Testis (tissue), 2 donors: ENCODE measurements at regions not wholly inside any gene's neighbourhood (a gene's known extent, or its start where the extent isn't known, plus 50 kb on each side); places are given as distances from the start of the nearest gene placed in this dataset.
A peak's percentile ranks its signal among the peaks of the same experiment; 100 is the strongest.

Experiments used
- DNase-seq: peaks from one replicate; pipeline ENCODE4 v3.0.0-alpha.2; 2019
- H3K27ac ChIP-seq, 2 donors: fragments of 200-600 bp; sonication (generic); one replicate each; pipeline ENCODE4 v1.5.1; 2019
- H3K27me3 ChIP-seq: fragments of 200-600 bp; sonication (generic); one replicate; pipeline ENCODE4 v1.5.1; 2019
- H3K36me3 ChIP-seq: fragments of 200-600 bp; sonication (generic); one replicate; pipeline ENCODE4 v1.5.1; 2017; ENCODE audit warnings: low read depth; ENCODE audit errors: missing control alignments
- H3K4me1 ChIP-seq: fragments of 200-600 bp; sonication (generic); one replicate; pipeline ENCODE4 v1.5.1; 2019
- H3K4me3 ChIP-seq, 2 donors: fragments of 200-600 bp; sonication (generic); one replicate each; pipeline ENCODE4 v1.5.1; 2017 to 2019
- H3K9me3 ChIP-seq: fragments of 200-600 bp; sonication (generic); one replicate; pipeline ENCODE4 v1.5.1; 2017
- POLR2A ChIP-seq: fragments of 450-650 bp; IDR thresholded peaks from one replicate; pipeline ENCODE4 v1.6.1; 2017; ENCODE audit warnings: antibody characterized with exemption, mild to moderate bottlenecking, moderate library complexity
- WGBS, 2 donors: methylation state at CpG; one replicate each; pipeline ENCODE4 v1.1.5; 2018; 5-methylcytosine and 5-hydroxymethylcytosine counted together
- intact Hi-C: fragments of 100-400 bp; cut with DNase I; formaldehyde crosslinking; loops from one replicate; pipeline ENCODE4 v1.15.1; 2023; ENCODE audit warnings: low total_unique reads
- small RNA-seq, 2 donors: library from RNA; depleted of rRNA; stranded (forward); fragments of <200 nt; gene quantifications; one replicate each; pipeline ENCODE3, GENCODE V24; 2016
- TF ChIP-seq, protein P1 (sequence below), 3 experiments: fragments of 450-650 bp in 2 of 3; fragments of 200-600 bp in 1 of 3; sonication (generic) in 1 of 3; IDR thresholded peaks; one replicate each; pipeline ENCODE4 v1.5.1; 2016 to 2019; ENCODE audit warnings: antibody characterized with exemption in 3 of 3, mild to moderate bottlenecking in 2 of 3, moderate library complexity in 1 of 3

DNA sequence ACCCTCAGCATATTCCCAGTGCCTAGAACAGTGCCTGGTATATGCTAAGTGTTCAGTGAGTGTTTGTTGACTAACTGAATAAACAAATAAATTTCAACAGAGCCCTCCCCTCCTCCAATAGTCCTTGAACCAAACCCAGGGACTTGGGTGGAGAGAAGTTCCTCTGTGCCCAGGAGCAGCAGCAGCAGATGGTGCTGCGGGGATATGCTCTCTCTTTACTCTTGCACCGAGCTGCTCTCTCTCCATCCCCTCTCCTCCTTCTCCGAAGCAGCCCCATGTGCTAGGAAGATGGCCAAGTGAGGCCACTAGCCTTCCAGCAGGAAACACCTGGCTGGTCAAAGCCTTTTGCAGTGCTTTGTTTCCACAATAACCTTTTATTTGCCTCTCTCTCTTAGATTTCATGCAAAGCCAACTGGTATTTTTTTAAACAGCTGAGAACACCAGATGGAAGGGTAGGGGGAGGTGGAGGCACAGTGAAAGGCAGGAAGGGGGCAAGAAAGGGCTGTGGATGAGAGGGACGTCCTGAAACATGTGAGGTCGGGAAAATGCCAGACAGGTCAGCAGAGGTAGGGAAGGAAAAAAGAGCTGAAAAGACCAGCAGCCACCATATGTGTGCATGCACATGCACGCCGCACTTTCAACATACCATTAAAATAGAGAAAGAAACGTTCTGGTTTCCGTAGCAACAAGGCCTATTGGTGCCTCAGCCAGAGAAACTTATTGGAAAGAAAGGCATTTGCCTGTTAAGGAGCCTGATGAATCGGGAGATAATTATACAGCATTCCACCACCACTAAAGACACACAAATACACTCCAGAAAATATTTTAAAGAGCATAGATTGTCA is 78.9 kb downstream of the EMP1 start:
- H3K9me3 ChIP-seq = no peaks in the 10 kb centered on the region
- H3K36me3 ChIP-seq = no peaks in the 10 kb centered on the region
- no peaks in the 10 kb centered on the region for H3K27me3 ChIP-seq
- H3K4me1 ChIP-seq = peaks cover 5% of the 10 kb centered on the region
- no peak overlapping the region for H3K27ac ChIP-seq
- H3K4me3 ChIP-seq = no peak overlapping the region
- intact Hi-C loops = no loop called here
- WGBS, 2 donors = 63 to 72% methylated on average over 10 of the region's 10 CpGs
- no peak for DNase-seq
- TF ChIP-seq, protein P1, sequence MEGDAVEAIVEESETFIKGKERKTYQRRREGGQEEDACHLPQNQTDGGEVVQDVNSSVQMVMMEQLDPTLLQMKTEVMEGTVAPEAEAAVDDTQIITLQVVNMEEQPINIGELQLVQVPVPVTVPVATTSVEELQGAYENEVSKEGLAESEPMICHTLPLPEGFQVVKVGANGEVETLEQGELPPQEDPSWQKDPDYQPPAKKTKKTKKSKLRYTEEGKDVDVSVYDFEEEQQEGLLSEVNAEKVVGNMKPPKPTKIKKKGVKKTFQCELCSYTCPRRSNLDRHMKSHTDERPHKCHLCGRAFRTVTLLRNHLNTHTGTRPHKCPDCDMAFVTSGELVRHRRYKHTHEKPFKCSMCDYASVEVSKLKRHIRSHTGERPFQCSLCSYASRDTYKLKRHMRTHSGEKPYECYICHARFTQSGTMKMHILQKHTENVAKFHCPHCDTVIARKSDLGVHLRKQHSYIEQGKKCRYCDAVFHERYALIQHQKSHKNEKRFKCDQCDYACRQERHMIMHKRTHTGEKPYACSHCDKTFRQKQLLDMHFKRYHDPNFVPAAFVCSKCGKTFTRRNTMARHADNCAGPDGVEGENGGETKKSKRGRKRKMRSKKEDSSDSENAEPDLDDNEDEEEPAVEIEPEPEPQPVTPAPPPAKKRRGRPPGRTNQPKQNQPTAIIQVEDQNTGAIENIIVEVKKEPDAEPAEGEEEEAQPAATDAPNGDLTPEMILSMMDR (IDR thresholded peaks at IDR 0.05) = no peak
- TF ChIP-seq POLR2A = no peak

DNA sequence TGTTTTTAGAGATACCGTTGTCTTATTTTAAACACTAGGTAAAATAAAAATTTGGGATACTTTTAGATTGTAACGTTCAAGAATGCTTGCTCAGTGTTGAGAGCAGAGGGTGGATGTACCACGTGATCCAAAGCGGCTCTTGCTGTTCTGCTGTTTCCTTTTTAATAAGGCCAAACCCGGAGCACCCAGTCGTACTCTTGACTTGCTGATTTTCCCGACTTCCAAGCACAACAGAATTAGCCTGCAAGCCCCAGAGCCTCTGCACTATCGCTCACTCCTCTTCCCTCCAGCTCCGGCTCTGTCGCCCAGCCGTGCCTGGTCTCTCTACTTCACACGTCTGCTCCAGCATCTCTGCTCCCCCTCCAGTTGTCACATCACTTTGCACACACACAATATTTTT is 77.3 kb downstream of the EMP1 start:
- no peaks in the 10 kb centered on the region for H3K36me3 ChIP-seq
- no peaks in the 10 kb centered on the region for H3K27me3 ChIP-seq
- no peak overlapping the region for H3K4me3 ChIP-seq
- 34 to 44% methylated on average over 12 of the region's 12 CpGs for WGBS, 2 donors
- H3K4me1 ChIP-seq = peaks cover 5% of the 10 kb centered on the region
- no peaks in the 10 kb centered on the region for H3K9me3 ChIP-seq
- TF ChIP-seq, protein P1 (IDR thresholded peaks at IDR 0.05) = no peak
- no peak for TF ChIP-seq POLR2A
- peak; percentile 51 for DNase-seq
- intact Hi-C loops = no loop called here
- H3K27ac ChIP-seq = no peak overlapping the region

DNA sequence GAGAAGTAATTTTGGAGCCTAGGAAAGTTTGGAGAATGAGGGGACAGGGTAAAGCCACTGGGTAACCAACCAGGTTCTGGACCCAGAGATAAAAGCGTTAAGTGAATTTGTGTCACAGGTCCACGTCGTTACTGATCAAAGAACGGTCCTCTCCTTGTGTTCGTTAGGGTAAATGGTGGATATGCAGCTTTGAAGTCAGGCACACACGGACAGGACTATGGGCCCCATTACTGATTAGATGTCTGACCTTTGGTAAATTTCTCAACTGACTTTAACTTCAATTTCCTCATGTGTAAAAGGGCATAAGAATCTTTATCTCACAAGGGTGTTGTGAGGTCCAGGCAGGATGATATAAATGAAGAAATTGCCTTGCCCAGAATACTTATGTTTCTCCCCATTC is 76.6 kb downstream of the EMP1 start:
- Histone ChIP-seq H3K27ac (no peak overlapping the region), H3K4me3 (no peak overlapping the region), H3K9me3 (no peaks in the 10 kb centered on the region), H3K4me1 (no peaks in the 10 kb centered on the region), H3K36me3 (no peaks in the 10 kb centered on the region), H3K27me3 (no peaks in the 10 kb centered on the region)
- intact Hi-C loops = no loop called here
- WGBS, 2 donors = 73 to 81% methylated on average over 6 of the region's 6 CpGs
- TF ChIP-seq, protein P1 (IDR thresholded peaks at IDR 0.05) = no peak
- TF ChIP-seq POLR2A = no peak
- DNase-seq = no peak

GRCh38 chr12:13270817-13271216 is 74.3 kb downstream of the EMP1 start:
- intact Hi-C loops = no loop called here
- DNase-seq = no peak
- TF ChIP-seq, protein P1 (IDR thresholded peaks at IDR 0.05) = no peak
- no peak for TF ChIP-seq POLR2A
- Histone ChIP-seq H3K27me3 (no peaks in the 10 kb centered on the region), H3K27ac (no peak overlapping the region), H3K9me3 (no peaks in the 10 kb centered on the region), H3K4me1 (no peaks in the 10 kb centered on the region), H3K36me3 (no peaks in the 10 kb centered on the region), H3K4me3 (no peak overlapping the region)
- 86 to 93% methylated on average over 3 to 4 of the region's 4 CpGs for WGBS, 2 donors

Small RNA genes lying in the stretch of these regions (small RNA-seq; reads per million reads assigned to genes)
- gene RNA5SP353 (0 to 0.09 reads per million in 2 donors), gene RNU6-590P (0 reads per million in 2 donors)
